GM19240 (cell line): ENCODE measurements at regions not wholly inside any gene's neighbourhood (a gene's known extent, or its start where the extent isn't known, plus 50 kb on each side); places are given as distances from the start of the nearest gene placed in this dataset.
"Not testable (repeated sequence)": the region's sequence is repeated elsewhere in the genome, so short reads cannot be mapped to it uniquely, and the experiment has no call there.

Experiments used
- DNase-seq: peaks from one replicate; pipeline ENCODE4 v3.0.0; 2011; ENCODE audit warnings: low spot score; ENCODE audit not compliant: insufficient read length

DNA sequence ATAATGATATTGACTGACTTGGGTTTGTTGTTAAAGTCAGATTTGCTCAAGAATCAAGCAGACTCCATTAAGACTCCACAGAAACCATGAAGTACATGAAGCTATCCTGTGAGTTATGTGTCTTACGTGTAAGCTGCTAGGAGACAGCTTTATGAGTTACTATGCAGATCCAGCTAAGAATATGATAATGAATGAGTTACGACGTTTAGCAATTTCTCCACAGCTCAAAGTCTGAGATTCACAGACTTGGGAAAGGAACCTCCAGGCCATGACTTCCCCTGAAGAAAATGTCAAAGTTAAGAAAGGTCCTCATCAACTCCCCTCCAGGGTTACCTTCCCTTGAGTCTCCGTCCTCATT is 211.9 kb upstream of the HNRNPA3 start:
- DNase-seq, result no peak

DNA sequence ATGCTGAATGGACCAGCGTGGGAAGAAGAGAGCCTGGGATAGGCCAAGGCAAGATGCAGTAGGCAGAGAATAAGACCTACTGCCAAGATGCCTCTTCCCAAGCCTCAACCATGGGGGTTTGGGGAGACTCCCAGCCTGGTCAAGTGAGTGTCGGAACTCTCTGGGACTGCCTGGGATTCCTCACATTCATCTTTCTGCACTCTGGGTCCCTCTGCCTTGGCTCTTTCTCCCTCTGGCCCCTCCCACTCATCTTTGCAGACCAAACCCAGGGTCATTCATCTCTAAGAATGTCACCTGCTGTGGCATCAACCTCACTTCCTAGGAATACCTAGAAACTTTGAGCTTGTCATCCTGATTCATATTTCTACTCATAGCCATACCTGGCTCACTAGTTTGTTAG is 211.3 kb upstream of the HNRNPA3 start:
- DNase-seq, result no peak

DNA sequence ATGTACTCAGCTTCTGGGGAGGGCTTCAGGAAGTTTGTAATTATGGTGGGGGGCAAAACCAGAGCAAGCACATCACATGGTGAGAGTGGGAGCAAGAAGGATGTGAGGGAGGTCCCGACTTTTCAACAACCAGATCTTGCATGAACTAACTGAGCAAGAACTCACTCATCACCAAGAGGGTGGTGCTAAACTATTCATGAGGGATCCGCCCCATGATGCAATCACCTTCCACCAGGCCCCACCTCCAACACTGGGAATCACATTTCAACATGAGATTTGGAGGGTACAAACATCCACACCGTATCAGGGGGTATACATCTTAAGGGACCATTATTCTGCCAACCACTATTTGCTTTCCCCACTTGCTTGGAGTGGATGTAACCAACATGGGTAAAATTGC is 209.6 kb upstream of the HNRNPA3 start:
- DNase-seq, result no peak

GRCh38 chr2:177007726-177008125 is 204.9 kb upstream of the HNRNPA3 start:
- not testable (repeated sequence) for DNase-seq

- DNase-seq, result not testable (repeated sequence)
Measured at GRCh38 chr2:177008662-177009061, 203.9 kb upstream of the HNRNPA3 start.

DNA sequence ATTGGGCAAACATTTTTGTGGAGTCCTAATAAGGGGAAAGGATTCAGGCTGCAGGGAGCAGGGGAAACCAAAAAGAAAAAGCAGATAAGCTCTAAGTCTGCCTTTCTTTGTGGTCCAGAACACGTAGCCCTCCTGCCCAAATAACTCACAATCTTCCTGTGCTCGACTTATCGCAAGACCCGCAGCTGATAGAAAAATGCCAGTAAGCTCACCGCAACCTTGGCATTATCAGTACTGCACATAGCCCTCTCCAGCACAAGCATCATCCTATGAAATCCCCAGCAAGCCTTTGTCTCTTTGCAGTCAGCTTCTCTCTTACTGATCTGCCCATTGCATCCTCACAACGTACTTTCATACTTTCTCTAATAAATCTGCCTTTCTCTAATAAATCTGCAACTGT is 202.4 kb upstream of the HNRNPA3 start:
- DNase-seq, result no peak

GRCh38 chr2:177010861-177011260 is 201.7 kb upstream of the HNRNPA3 start:
- no peak for DNase-seq

DNA sequence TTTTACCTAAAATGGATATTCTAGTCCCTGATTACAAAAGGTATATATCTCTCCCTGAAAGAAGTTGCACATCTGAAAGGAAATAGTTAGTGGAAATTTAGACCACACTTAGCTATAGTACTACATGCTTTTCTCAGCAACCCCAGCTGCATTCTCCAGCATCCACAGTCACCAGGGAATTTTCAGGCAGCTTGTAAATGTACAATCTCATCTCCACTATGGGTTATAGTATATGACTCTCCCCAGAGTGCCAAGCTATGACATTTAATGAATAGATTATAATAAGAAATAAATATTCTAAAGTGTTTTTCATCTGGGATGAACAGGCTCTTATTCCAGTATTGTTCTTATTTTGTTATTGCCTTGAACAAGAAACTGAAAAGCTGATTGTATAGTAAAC is 197.6 kb upstream of the HNRNPA3 start:
- DNase-seq, result no peak

DNA sequence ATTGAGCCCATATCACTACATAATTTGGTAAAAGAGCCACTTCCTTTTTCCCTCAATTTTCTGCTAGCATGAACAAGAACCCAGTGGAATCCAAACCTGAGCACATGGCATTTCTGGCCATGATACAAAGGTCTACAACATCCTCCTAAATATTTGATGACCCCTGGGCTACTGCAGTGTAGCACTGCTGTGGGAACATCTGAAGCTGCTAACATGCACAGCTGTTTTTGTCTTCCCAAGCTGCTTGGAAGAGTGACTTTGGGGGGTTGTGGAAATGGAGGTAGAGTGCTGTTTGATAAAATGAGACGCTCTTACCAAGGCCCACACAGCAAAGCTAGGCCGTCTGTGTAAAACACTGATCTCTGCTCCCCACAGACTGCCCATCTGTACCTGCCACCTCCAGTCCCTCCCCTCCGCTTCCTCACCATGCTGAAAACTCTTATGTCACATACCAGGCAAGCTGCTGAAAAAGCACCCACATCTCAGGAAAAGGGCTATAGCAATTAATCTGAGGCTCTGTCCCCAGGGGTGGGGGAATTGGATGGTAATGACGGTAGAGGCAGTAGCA is 197.2 kb upstream of the HNRNPA3 start:
- no peak for DNase-seq

- DNase-seq, result no peak
Measured at GRCh38 chr2:177020524-177021119, 192.0 kb upstream of the HNRNPA3 start.

DNA sequence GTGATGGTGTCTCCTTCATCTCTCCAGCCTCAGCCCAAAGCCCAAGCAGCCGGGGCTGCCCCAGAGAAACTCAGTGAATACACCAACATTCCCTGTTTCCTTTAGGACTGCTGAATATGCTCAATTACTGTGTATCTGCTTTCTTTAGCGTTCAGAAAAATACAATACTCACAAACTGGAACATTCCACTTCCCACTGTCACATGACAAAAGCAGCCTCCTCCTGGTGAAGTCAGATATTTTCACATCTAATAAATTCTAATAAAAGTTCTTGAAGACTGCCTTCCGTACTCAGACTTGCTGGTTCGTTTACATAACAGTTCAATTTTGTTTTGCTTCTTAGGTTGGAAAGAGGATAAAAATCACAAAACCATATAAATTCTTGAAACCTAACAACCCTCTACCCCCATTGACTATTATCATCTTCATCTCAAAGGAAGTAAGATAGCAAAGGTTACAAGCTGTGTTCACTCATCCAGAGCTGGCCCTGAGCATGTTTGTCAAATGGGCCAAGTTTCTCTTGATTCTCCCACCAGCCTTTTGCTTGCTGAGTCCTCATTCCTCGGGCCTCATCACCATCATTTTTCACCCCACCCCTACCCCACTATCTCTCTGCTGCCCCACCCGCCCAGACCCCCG is 190.8 kb upstream of the HNRNPA3 start:
- DNase-seq, result no peak

GRCh38 chr2:177024765-177025164 is 187.8 kb upstream of the HNRNPA3 start:
- DNase-seq, result no peak

DNA sequence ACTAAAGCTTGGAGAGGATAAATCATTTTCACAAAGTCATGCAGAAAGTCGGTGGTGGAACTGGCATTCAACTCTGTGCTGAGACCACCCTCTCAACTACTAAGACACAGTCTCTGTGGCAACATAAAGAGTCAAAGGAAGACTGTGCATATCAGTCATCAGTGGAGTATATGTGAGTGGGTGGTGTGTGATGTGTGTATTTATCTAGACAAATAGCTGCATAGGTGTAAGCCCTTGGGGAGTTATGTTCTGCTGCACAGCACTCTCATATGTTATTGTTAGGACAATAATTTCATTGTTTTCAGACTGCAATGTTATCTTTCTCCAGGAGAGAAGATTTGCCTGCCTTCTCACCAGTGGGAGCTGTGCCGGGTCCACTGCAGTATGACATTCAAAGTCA is 186.3 kb upstream of the HNRNPA3 start:
- DNase-seq, result no peak

DNA sequence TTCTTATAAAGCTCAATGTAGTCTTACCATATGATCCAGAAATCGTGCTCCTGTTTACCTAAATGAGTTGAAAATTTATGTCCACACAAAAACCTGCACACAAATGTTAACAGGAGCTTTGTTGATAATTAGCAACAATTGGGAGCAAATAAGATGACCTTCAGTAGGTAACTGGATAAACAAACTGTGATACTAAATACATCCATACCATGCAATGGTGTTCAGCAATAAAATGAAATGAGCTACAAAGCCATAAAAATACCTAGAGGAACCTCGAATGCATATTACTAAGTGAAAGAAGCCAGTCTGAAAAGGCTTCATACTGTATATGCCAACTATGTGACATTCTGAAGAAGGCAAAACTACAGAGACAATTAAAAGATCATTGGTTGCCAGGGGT is 185.6 kb upstream of the HNRNPA3 start:
- DNase-seq, result no peak

DNA sequence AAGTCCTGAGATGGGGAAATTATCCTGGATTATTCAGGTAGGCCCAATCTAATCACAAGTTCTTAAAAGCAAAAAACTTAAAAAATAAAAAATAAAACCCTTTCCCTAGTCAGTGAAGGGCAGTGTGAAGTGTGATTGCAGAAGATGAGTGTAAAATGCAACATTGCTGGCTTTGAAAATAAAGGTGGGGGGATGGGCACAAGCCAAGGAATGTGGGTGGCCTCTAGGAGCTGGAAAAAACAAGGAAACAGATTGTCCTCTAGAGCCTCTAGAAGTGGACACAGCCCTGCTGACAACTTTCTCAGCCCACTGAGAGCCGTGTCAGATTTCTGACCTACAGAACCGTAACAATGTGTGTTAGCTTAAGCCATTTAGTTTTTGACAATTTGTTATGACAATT is 184.3 kb upstream of the HNRNPA3 start:
- DNase-seq, result no peak

DNA sequence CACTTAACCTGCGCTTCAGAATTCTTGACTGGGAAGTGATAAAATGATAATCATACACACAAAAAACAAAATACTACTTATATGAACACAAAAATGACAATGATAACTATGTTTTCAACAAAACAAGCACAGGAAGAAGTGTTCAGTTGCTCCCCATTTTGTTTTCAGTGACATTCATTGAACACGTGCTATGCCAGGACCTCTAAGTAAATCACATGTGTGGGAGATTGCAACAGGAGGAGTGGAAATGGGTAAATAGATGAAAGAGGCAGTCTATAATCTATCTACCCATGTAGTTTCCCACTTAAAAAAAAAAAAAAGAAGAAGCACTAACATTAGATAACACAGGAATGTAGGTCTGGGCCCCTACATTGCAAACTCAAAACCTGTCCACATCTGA is 183.5 kb upstream of the HNRNPA3 start:
- DNase-seq, result no peak

DNA sequence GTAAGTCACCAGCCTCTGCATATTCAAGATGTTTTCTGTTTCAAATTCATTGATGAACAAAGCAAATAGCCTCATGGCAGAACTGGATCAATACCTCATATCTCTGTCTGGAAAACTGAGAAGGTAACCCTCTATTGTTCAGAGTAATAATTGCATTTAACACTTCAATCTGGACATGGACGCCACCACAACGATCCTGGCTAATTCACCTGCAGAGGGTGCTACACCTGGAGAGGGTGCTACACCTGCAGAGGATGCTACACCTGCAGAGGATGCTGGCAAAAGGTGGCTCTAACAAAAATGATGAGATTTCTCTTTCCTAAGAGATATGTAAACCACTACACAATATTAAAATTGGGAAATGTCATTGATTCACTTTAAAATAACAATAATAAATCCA is 183.1 kb upstream of the HNRNPA3 start:
- no peak for DNase-seq

- no peak for DNase-seq
Measured at GRCh38 chr2:177029901-177030300, 182.7 kb upstream of the HNRNPA3 start.

DNA sequence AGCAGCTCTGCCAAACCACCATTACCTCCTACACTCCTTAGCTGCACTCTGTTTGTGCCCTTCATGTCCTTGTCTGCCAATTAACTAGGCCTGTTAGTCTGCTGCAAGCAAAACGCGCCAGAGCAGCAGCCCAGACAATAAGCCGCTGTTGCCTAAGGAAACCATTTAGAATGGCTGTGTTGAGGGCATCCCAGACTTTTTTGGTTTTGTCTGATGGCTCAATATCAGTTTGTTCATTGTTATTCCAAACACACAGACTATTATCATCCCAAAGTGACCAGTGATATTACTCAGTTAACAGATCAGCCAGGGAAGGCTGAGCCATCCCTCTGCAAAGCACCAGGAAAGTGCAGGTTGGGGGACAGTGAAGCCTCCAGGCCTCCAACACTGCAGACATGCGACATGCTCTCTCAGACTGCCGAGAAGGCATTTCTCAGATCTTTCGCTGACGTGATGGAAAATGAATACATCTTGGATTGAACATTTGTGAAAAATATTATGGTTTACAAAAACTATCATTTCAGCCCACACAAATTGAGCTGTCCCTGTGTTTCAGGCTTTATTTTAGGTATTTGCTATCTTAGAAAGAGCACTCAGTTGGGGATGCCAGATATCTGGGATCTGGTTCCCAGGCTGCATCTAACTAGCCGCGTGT is 182.0 kb upstream of the HNRNPA3 start:
- DNase-seq, result no peak

DNA sequence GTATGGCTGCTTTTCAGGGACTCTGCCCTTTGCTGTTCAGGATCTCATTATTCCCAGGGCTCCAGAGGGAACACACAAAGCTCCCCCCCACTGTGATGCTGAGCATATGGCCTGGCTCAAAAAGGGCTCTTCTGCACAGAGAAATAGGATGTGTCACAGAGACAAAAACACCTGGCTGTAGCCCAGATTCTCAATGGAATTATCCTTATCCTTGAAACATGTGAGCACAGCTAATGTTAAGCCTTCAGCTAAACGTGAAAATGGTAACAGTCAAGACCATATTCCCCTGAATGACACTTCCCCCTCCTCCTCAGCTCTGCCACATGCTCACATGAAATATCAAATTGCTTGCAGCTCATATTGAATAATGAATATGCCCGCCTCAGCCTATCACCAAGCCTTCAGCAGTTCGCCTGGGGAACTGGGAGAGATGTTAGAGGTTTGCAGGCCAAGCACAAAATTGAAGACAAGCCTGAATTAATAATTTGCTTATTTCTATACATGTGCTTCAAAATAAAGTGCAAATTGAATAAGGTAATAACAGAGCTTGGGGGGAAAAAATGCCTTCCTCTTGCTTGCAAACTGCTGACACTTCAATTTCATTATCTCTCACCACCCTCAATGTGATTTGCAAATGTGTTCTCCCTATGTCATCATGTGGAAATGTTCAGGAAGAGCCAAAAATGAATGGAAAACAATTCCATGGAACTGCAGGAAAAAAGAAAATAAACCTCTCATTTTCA is 181.0 kb upstream of the HNRNPA3 start:
- DNase-seq, result no peak

GRCh38 chr2:177036747-177037146 is 175.8 kb upstream of the HNRNPA3 start:
- no peak for DNase-seq

GRCh38 chr2:177037569-177037968 is 175.0 kb upstream of the HNRNPA3 start:
- DNase-seq, result no peak
